ENCODE measurements at regions not wholly inside any gene's neighbourhood (a gene's known extent, or its start where the extent isn't known, plus 50 kb on each side); places are given as distances from the start of the nearest gene placed in this dataset.
A peak's percentile ranks its signal among the peaks of the same experiment; 100 is the strongest.

- H3K27me3 ChIP-seq (ENCODE audit: control insufficient read depth in 5 of 5, insufficient read depth in 4 of 5, low read length in 5 of 5), result no peaks in the 10 kb centered on the region
- no peak overlapping the region for H3K27ac ChIP-seq (ENCODE audit: low read depth, low read length)
- H3K36me3 ChIP-seq (ENCODE audit: control insufficient read depth in 5 of 5, insufficient read depth in 5 of 5, low read length in 5 of 5), result no peaks in the 10 kb centered on the region
- H3K9ac ChIP-seq (ENCODE audit: low read length in 5 of 5), result no peak overlapping the region
- H3K4me1 ChIP-seq (ENCODE audit: control insufficient read depth in 5 of 5, insufficient read depth in 5 of 5, low read length in 5 of 5), result peaks cover 0 to 28% (median 24%) of the 10 kb centered on the region in 5 donors
- no peaks in the 10 kb centered on the region for H3K9me3 ChIP-seq (ENCODE audit: control insufficient read depth in 5 of 5, low read length in 5 of 5)
- no peak overlapping the region for H3K4me3 ChIP-seq (ENCODE audit: low read depth in 1 of 5, low read length in 5 of 5)
Measured at GRCh38 chr3:177476921-177477435, 279.7 kb upstream of the TBL1XR1 start.

- Histone ChIP-seq H3K9ac (ENCODE audit: low read length in 5 of 5) (no peak overlapping the region), H3K9me3 (ENCODE audit: control insufficient read depth in 5 of 5, low read length in 5 of 5) (no peaks in the 10 kb centered on the region), H3K27me3 (ENCODE audit: control insufficient read depth in 5 of 5, insufficient read depth in 4 of 5, low read length in 5 of 5) (no peaks in the 10 kb centered on the region), H3K36me3 (ENCODE audit: control insufficient read depth in 5 of 5, insufficient read depth in 5 of 5, low read length in 5 of 5) (no peaks in the 10 kb centered on the region), H3K4me3 (ENCODE audit: low read depth in 1 of 5, low read length in 5 of 5) (no peak overlapping the region), H3K27ac (ENCODE audit: low read depth, low read length) (peak overlapping the region; percentile 78), H3K4me1 (ENCODE audit: control insufficient read depth in 5 of 5, insufficient read depth in 5 of 5, low read length in 5 of 5) (peaks cover 0 to 33% (median 24%) of the 10 kb centered on the region in 5 donors)
Measured at GRCh38 chr3:177478170-177478867, 281.0 kb upstream of the TBL1XR1 start.

- Histone ChIP-seq H3K4me1 (ENCODE audit: control insufficient read depth in 5 of 5, insufficient read depth in 5 of 5, low read length in 5 of 5) (peaks cover 0 to 33% (median 24%) of the 10 kb centered on the region in 5 donors), H3K36me3 (ENCODE audit: control insufficient read depth in 5 of 5, insufficient read depth in 5 of 5, low read length in 5 of 5) (no peaks in the 10 kb centered on the region), H3K27ac (ENCODE audit: low read depth, low read length) (peak overlapping the region; percentile 78), H3K27me3 (ENCODE audit: control insufficient read depth in 5 of 5, insufficient read depth in 4 of 5, low read length in 5 of 5) (no peaks in the 10 kb centered on the region), H3K9me3 (ENCODE audit: control insufficient read depth in 5 of 5, low read length in 5 of 5) (no peaks in the 10 kb centered on the region), H3K4me3 (ENCODE audit: low read depth in 1 of 5, low read length in 5 of 5) (no peak overlapping the region), H3K9ac (ENCODE audit: low read length in 5 of 5) (no peak overlapping the region)
Measured at GRCh38 chr3:177479630-177480029, 282.3 kb upstream of the TBL1XR1 start.

- H3K4me3 ChIP-seq (ENCODE audit: low read depth in 1 of 5, low read length in 5 of 5), result no peak overlapping the region
- no peaks in the 10 kb centered on the region for H3K36me3 ChIP-seq (ENCODE audit: control insufficient read depth in 5 of 5, insufficient read depth in 5 of 5, low read length in 5 of 5)
- no peak overlapping the region for H3K9ac ChIP-seq (ENCODE audit: low read length in 5 of 5)
- no peak overlapping the region for H3K27ac ChIP-seq (ENCODE audit: low read depth, low read length)
- no peaks in the 10 kb centered on the region for H3K27me3 ChIP-seq (ENCODE audit: control insufficient read depth in 5 of 5, insufficient read depth in 4 of 5, low read length in 5 of 5)
- peaks cover 0 to 8% (median 3%) of the 10 kb centered on the region in 5 donors for H3K9me3 ChIP-seq (ENCODE audit: control insufficient read depth in 5 of 5, low read length in 5 of 5)
- H3K4me1 ChIP-seq (ENCODE audit: control insufficient read depth in 5 of 5, insufficient read depth in 5 of 5, low read length in 5 of 5), result peaks cover 0 to 23% (median 17%) of the 10 kb centered on the region in 5 donors
Measured at GRCh38 chr3:177481329-177481728, 284.0 kb upstream of the TBL1XR1 start.

- Histone ChIP-seq H3K9me3 (ENCODE audit: control insufficient read depth in 5 of 5, low read length in 5 of 5) (peaks cover 0 to 8% (median 3%) of the 10 kb centered on the region in 5 donors), H3K36me3 (ENCODE audit: control insufficient read depth in 5 of 5, insufficient read depth in 5 of 5, low read length in 5 of 5) (no peaks in the 10 kb centered on the region), H3K27ac (ENCODE audit: low read depth, low read length) (peak overlapping the region; percentile 68), H3K9ac (ENCODE audit: low read length in 5 of 5) (peak overlapping the region in 2 of 5 donors; percentile 15 to 21), H3K4me3 (ENCODE audit: low read depth in 1 of 5, low read length in 5 of 5) (no peak overlapping the region), H3K27me3 (ENCODE audit: control insufficient read depth in 5 of 5, insufficient read depth in 4 of 5, low read length in 5 of 5) (no peaks in the 10 kb centered on the region), H3K4me1 (ENCODE audit: control insufficient read depth in 5 of 5, insufficient read depth in 5 of 5, low read length in 5 of 5) (peaks cover 0 to 23% (median 17%) of the 10 kb centered on the region in 5 donors)
Measured at GRCh38 chr3:177482048-177482691, 284.9 kb upstream of the TBL1XR1 start.

GRCh38 chr3:177483182-177483967 lies 286.1 kb upstream of the TBL1XR1 start:
- Histone ChIP-seq H3K27me3 (ENCODE audit: control insufficient read depth in 5 of 5, insufficient read depth in 4 of 5, low read length in 5 of 5) (no peaks in the 10 kb centered on the region), H3K4me1 (ENCODE audit: control insufficient read depth in 5 of 5, insufficient read depth in 5 of 5, low read length in 5 of 5) (peaks cover 0 to 16% (median 9%) of the 10 kb centered on the region in 5 donors), H3K9me3 (ENCODE audit: control insufficient read depth in 5 of 5, low read length in 5 of 5) (peaks cover 0 to 8% (median 3%) of the 10 kb centered on the region in 5 donors), H3K9ac (ENCODE audit: low read length in 5 of 5) (no peak overlapping the region), H3K4me3 (ENCODE audit: low read depth in 1 of 5, low read length in 5 of 5) (no peak overlapping the region), H3K36me3 (ENCODE audit: control insufficient read depth in 5 of 5, insufficient read depth in 5 of 5, low read length in 5 of 5) (no peaks in the 10 kb centered on the region), H3K27ac (ENCODE audit: low read depth, low read length) (peak overlapping the region; percentile 68)

GRCh38 chr3:177484206-177484605 lies 286.9 kb upstream of the TBL1XR1 start:
- H3K27me3 ChIP-seq (ENCODE audit: control insufficient read depth in 5 of 5, insufficient read depth in 4 of 5, low read length in 5 of 5), result no peaks in the 10 kb centered on the region
- peaks cover 0 to 8% (median 3%) of the 10 kb centered on the region in 5 donors for H3K9me3 ChIP-seq (ENCODE audit: control insufficient read depth in 5 of 5, low read length in 5 of 5)
- H3K4me1 ChIP-seq (ENCODE audit: control insufficient read depth in 5 of 5, insufficient read depth in 5 of 5, low read length in 5 of 5), result peaks cover 0 to 13% (median under 1%) of the 10 kb centered on the region in 5 donors
- no peak overlapping the region for H3K9ac ChIP-seq (ENCODE audit: low read length in 5 of 5)
- H3K27ac ChIP-seq (ENCODE audit: low read depth, low read length), result no peak overlapping the region
- no peak overlapping the region for H3K4me3 ChIP-seq (ENCODE audit: low read depth in 1 of 5, low read length in 5 of 5)
- H3K36me3 ChIP-seq (ENCODE audit: control insufficient read depth in 5 of 5, insufficient read depth in 5 of 5, low read length in 5 of 5), result no peaks in the 10 kb centered on the region

- Histone ChIP-seq H3K27ac (ENCODE audit: low read depth, low read length) (no peak overlapping the region), H3K36me3 (ENCODE audit: control insufficient read depth in 5 of 5, insufficient read depth in 5 of 5, low read length in 5 of 5) (no peaks in the 10 kb centered on the region), H3K9ac (ENCODE audit: low read length in 5 of 5) (no peak overlapping the region), H3K4me3 (ENCODE audit: low read depth in 1 of 5, low read length in 5 of 5) (no peak overlapping the region), H3K9me3 (ENCODE audit: control insufficient read depth in 5 of 5, low read length in 5 of 5) (peaks cover 0 to 8% (median 3%) of the 10 kb centered on the region in 5 donors), H3K27me3 (ENCODE audit: control insufficient read depth in 5 of 5, insufficient read depth in 4 of 5, low read length in 5 of 5) (no peaks in the 10 kb centered on the region), H3K4me1 (ENCODE audit: control insufficient read depth in 5 of 5, insufficient read depth in 5 of 5, low read length in 5 of 5) (peaks cover 0 to 13% (median 0%) of the 10 kb centered on the region in 5 donors)
Measured at GRCh38 chr3:177484926-177485325, 287.6 kb upstream of the TBL1XR1 start.

- peaks cover 5 to 21% (median 15%) of the 10 kb centered on the region in 5 donors for H3K4me1 ChIP-seq (ENCODE audit: control insufficient read depth in 5 of 5, insufficient read depth in 5 of 5, low read length in 5 of 5)
- H3K27me3 ChIP-seq (ENCODE audit: control insufficient read depth in 5 of 5, insufficient read depth in 4 of 5, low read length in 5 of 5), result no peaks in the 10 kb centered on the region
- H3K9me3 ChIP-seq (ENCODE audit: control insufficient read depth in 5 of 5, low read length in 5 of 5), result peaks cover 0 to 8% (median 3%) of the 10 kb centered on the region in 5 donors
- no peaks in the 10 kb centered on the region for H3K36me3 ChIP-seq (ENCODE audit: control insufficient read depth in 5 of 5, insufficient read depth in 5 of 5, low read length in 5 of 5)
- no peak overlapping the region for H3K4me3 ChIP-seq (ENCODE audit: low read depth in 1 of 5, low read length in 5 of 5)
- H3K9ac ChIP-seq (ENCODE audit: low read length in 5 of 5), result no peak overlapping the region
- no peak overlapping the region for H3K27ac ChIP-seq (ENCODE audit: low read depth, low read length)
Measured at GRCh38 chr3:177487635-177488186, 290.4 kb upstream of the TBL1XR1 start.
